Skeletal muscle tissue (tissue), 3 donors: ENCODE measurements at regions not wholly inside any gene's neighbourhood (a gene's known extent, or its start where the extent isn't known, plus 50 kb on each side); places are given as distances from the start of the nearest gene placed in this dataset.
"Not testable (repeated sequence)": the region's sequence is repeated elsewhere in the genome, so short reads cannot be mapped to it uniquely, and the experiment has no call there.

Source experiments
- H3K27ac ChIP-seq: one replicate; pipeline ENCODE4 v1.7.0; 2013; ENCODE audit warnings: mild to moderate bottlenecking, low read depth, low read length, inconsistent platforms
- H3K27me3 ChIP-seq, 3 donors: one replicate each; pipeline ENCODE4 v1.7.0; 2013; ENCODE audit warnings: low read length in 3 of 3; ENCODE audit not compliant: control insufficient read depth in 3 of 3, insufficient read depth in 3 of 3
- H3K36me3 ChIP-seq, 3 donors: one replicate each; pipeline ENCODE4 v1.7.0; 2013; ENCODE audit warnings: low read length in 3 of 3; ENCODE audit not compliant: control insufficient read depth in 3 of 3, insufficient read depth in 3 of 3
- H3K4me1 ChIP-seq, 3 donors: one replicate each; pipeline ENCODE4 v1.7.0; 2013; ENCODE audit warnings: low read length in 3 of 3, mild to moderate bottlenecking in 3 of 3; ENCODE audit not compliant: control insufficient read depth in 3 of 3, insufficient read depth in 3 of 3
- H3K4me3 ChIP-seq, 3 donors: one replicate each; pipeline ENCODE4 v1.7.0; 2013; ENCODE audit warnings: low read length in 3 of 3
- H3K9ac ChIP-seq, 3 donors: one replicate each; pipeline ENCODE4 v1.7.0; 2013; ENCODE audit warnings: low read length in 3 of 3, mild to moderate bottlenecking in 3 of 3, moderate library complexity in 2 of 3, low read depth in 1 of 3
- H3K9me3 ChIP-seq, 3 donors: one replicate each; pipeline ENCODE4 v1.7.0; 2013; ENCODE audit warnings: low read length in 3 of 3; ENCODE audit not compliant: control insufficient read depth in 3 of 3
- donor health status: Osteomylitis.

GRCh38 chr3:6447166-6447801, 413.6 kb upstream of the GRM7 start:
- no peaks in the 10 kb centered on the region for H3K27me3 ChIP-seq

GRCh38 chr3:6448011-6448410, 412.9 kb upstream of the GRM7 start:
- Histone ChIP-seq H3K4me3 (no peak overlapping the region), H3K4me1 (no peaks in the 10 kb centered on the region), H3K27ac (no peak overlapping the region), H3K9ac (no peak overlapping the region), H3K27me3 (no peaks in the 10 kb centered on the region), H3K9me3 (no peaks in the 10 kb centered on the region), H3K36me3 (no peaks in the 10 kb centered on the region)

More at GRCh38 chr3:6447166-6447801, 413.6 kb upstream of the GRM7 start:
- Histone ChIP-seq H3K9me3 (no peaks in the 10 kb centered on the region), H3K4me3 (no peak overlapping the region), H3K27ac (no peak overlapping the region), H3K4me1 (no peaks in the 10 kb centered on the region), H3K9ac (no peak overlapping the region), H3K36me3 (no peaks in the 10 kb centered on the region)

GRCh38 chr3:6449099-6449498, 411.8 kb upstream of the GRM7 start:
- H3K9me3 ChIP-seq: no peaks in the 10 kb centered on the region
- H3K27ac ChIP-seq: no peak overlapping the region
- no peaks in the 10 kb centered on the region for H3K27me3 ChIP-seq
- H3K36me3 ChIP-seq: no peaks in the 10 kb centered on the region
- no peaks in the 10 kb centered on the region for H3K4me1 ChIP-seq
- H3K4me3 ChIP-seq: no peak overlapping the region
- H3K9ac ChIP-seq: no peak overlapping the region

- no peaks in the 10 kb centered on the region for H3K36me3 ChIP-seq
- no peak overlapping the region for H3K4me3 ChIP-seq
- H3K27me3 ChIP-seq: no peaks in the 10 kb centered on the region
- H3K9ac ChIP-seq: no peak overlapping the region
- H3K27ac ChIP-seq: no peak overlapping the region
- no peaks in the 10 kb centered on the region for H3K9me3 ChIP-seq
- no peaks in the 10 kb centered on the region for H3K4me1 ChIP-seq
Measured at GRCh38 chr3:6452974-6453373, 407.9 kb upstream of the GRM7 start.

- Histone ChIP-seq H3K4me1 (no peaks in the 10 kb centered on the region), H3K27ac (no peak overlapping the region), H3K4me3 (no peak overlapping the region), H3K27me3 (no peaks in the 10 kb centered on the region), H3K9me3 (no peaks in the 10 kb centered on the region), H3K36me3 (no peaks in the 10 kb centered on the region), H3K9ac (no peak overlapping the region)
Measured at GRCh38 chr3:6455031-6455430, 405.9 kb upstream of the GRM7 start.

- Histone ChIP-seq H3K27me3 (no peaks in the 10 kb centered on the region), H3K4me1 (no peaks in the 10 kb centered on the region), H3K36me3 (no peaks in the 10 kb centered on the region), H3K4me3 (no peak overlapping the region), H3K9me3 (peaks cover 0 to 4% (median 0%) of the 10 kb centered on the region in 3 donors), H3K9ac (no peak overlapping the region), H3K27ac (no peak overlapping the region)
Measured at GRCh38 chr3:6467186-6467585, 393.7 kb upstream of the GRM7 start.

GRCh38 chr3:6468589-6468988, 392.3 kb upstream of the GRM7 start:
- Histone ChIP-seq H3K4me1 (no peaks in the 10 kb centered on the region), H3K36me3 (no peaks in the 10 kb centered on the region), H3K4me3 (no peak overlapping the region), H3K27ac (no peak overlapping the region), H3K9ac (no peak overlapping the region), H3K9me3 (no peaks in the 10 kb centered on the region), H3K27me3 (no peaks in the 10 kb centered on the region)

- H3K4me3 ChIP-seq: no peak overlapping the region
- H3K9me3 ChIP-seq: no peaks in the 10 kb centered on the region
Measured at GRCh38 chr3:6471744-6472143, 389.2 kb upstream of the GRM7 start.

GRCh38 chr3:6490487-6491327, 370.2 kb upstream of the GRM7 start:
- H3K4me1 ChIP-seq, H3K27me3 ChIP-seq, H3K9ac ChIP-seq, H3K9me3 ChIP-seq, H3K36me3 ChIP-seq, H3K4me3 ChIP-seq, H3K27ac ChIP-seq: not testable (repeated sequence)

More at GRCh38 chr3:6471744-6472143, 389.2 kb upstream of the GRM7 start:
- Histone ChIP-seq H3K27ac (no peak overlapping the region), H3K27me3 (no peaks in the 10 kb centered on the region), H3K9ac (no peak overlapping the region), H3K36me3 (no peaks in the 10 kb centered on the region), H3K4me1 (no peaks in the 10 kb centered on the region)

GRCh38 chr3:6491768-6492167, 369.1 kb upstream of the GRM7 start:
- no peaks in the 10 kb centered on the region for H3K4me1 ChIP-seq
- no peaks in the 10 kb centered on the region for H3K36me3 ChIP-seq
- no peak overlapping the region for H3K27ac ChIP-seq
- no peak overlapping the region for H3K9ac ChIP-seq
- H3K27me3 ChIP-seq: no peaks in the 10 kb centered on the region
- no peak overlapping the region for H3K4me3 ChIP-seq
- no peaks in the 10 kb centered on the region for H3K9me3 ChIP-seq
